ENCODE measurements at regions not wholly inside any gene's neighbourhood (a gene's known extent, or its start where the extent isn't known, plus 50 kb on each side); places are given as distances from the start of the nearest gene placed in this dataset.

- no peak overlapping the region for H3K4me2 ChIP-seq
- no peaks in the 10 kb centered on the region for H3F3A ChIP-seq (ENCODE audit: low read depth)
- H3K36me3 ChIP-seq: no peaks in the 10 kb centered on the region
- Mint-ChIP-seq H3K4me1 (no peaks in the 10 kb centered on the region), H3K4me3 (no peak overlapping the region), H3K9me3 (no peaks in the 10 kb centered on the region), H3K27ac (no peak overlapping the region), H3K27me3 (ENCODE audit: insufficient read depth, low read depth) (no peaks in the 10 kb centered on the region), H3K36me3 (no peaks in the 10 kb centered on the region)
- DNase-seq (ENCODE audit: low spot score): no peak
- TF ChIP-seq CTCF (IDR thresholded peaks at IDR 0.05): no peak
- no peak for TF ChIP-seq EZH2 (IDR thresholded peaks at IDR 0.05)
- TF ChIP-seq EZH2phosphoT487 (IDR thresholded peaks at IDR 0.05): no peak
- no peak overlapping the region for H3K9ac ChIP-seq
- no peaks in the 10 kb centered on the region for H3K9me3 ChIP-seq (ENCODE audit: low read depth)
- H3K79me2 ChIP-seq (ENCODE audit: low read depth): no peaks in the 10 kb centered on the region
- no peak overlapping the region for H3K27ac ChIP-seq
- H3K27me3 ChIP-seq: no peaks in the 10 kb centered on the region
- H3K4me3 ChIP-seq: no peak overlapping the region
- H4K20me1 ChIP-seq (ENCODE audit: low read depth): no peaks in the 10 kb centered on the region
- peaks cover 4% of the 10 kb centered on the region for H3K4me1 ChIP-seq
- H2AFZ ChIP-seq (replicated peaks): peak overlapping the region; percentile 38
Observed at GRCh38 chr18:41162191-41162590, 792.8 kb upstream of the PIK3C3 start.

GRCh38 chr18:41155910-41156851 lies 798.9 kb upstream of the PIK3C3 start:
- H3K9me3 ChIP-seq (ENCODE audit: low read depth): no peaks in the 10 kb centered on the region
- no peak overlapping the region for H3K4me3 Mint-ChIP-seq
- peak overlapping the region; percentile 5 for H3K4me2 ChIP-seq
- no peaks in the 10 kb centered on the region for H4K20me1 ChIP-seq (ENCODE audit: low read depth)
- no peaks in the 10 kb centered on the region for H3K27me3 Mint-ChIP-seq (ENCODE audit: insufficient read depth, low read depth)
- H3K79me2 ChIP-seq (ENCODE audit: low read depth): no peaks in the 10 kb centered on the region
- peaks cover 22% of the 10 kb centered on the region for H3K4me1 ChIP-seq
- H3K9me3 Mint-ChIP-seq: no peaks in the 10 kb centered on the region
- no peaks in the 10 kb centered on the region for H3K36me3 ChIP-seq
- no peak overlapping the region for H3K4me3 ChIP-seq
- no peaks in the 10 kb centered on the region for H3K27me3 ChIP-seq
- no peak for DNase-seq (ENCODE audit: low spot score)
- no peak overlapping the region for H3K27ac ChIP-seq
- H3F3A ChIP-seq (ENCODE audit: low read depth): peaks cover 18% of the 10 kb centered on the region
- no peak overlapping the region for H3K27ac Mint-ChIP-seq
- no peak for TF ChIP-seq EZH2 (IDR thresholded peaks at IDR 0.05)
- no peak for TF ChIP-seq CTCF (IDR thresholded peaks at IDR 0.05)
- no peak overlapping the region for H3K9ac ChIP-seq
- no peaks in the 10 kb centered on the region for H3K36me3 Mint-ChIP-seq
- H2AFZ ChIP-seq (replicated peaks): no peak overlapping the region
- peaks cover 2% of the 10 kb centered on the region for H3K4me1 Mint-ChIP-seq

GRCh38 chr18:41155025-41155424 lies 800.0 kb upstream of the PIK3C3 start:
- Mint-ChIP-seq H3K27ac (no peak overlapping the region), H3K4me3 (no peak overlapping the region), H3K27me3 (ENCODE audit: insufficient read depth, low read depth) (no peaks in the 10 kb centered on the region), H3K36me3 (no peaks in the 10 kb centered on the region), H3K9me3 (no peaks in the 10 kb centered on the region), H3K4me1 (peaks cover 2% of the 10 kb centered on the region)
- Histone ChIP-seq H3F3A (ENCODE audit: low read depth) (peaks cover 18% of the 10 kb centered on the region), H4K20me1 (ENCODE audit: low read depth) (no peaks in the 10 kb centered on the region), H2AFZ (replicated peaks) (no peak overlapping the region), H3K79me2 (ENCODE audit: low read depth) (no peaks in the 10 kb centered on the region), H3K27me3 (no peaks in the 10 kb centered on the region), H3K9ac (no peak overlapping the region), H3K4me3 (no peak overlapping the region), H3K4me2 (peak overlapping the region; percentile 5), H3K27ac (peak overlapping the region; percentile 50), H3K36me3 (no peaks in the 10 kb centered on the region), H3K9me3 (ENCODE audit: low read depth) (no peaks in the 10 kb centered on the region), H3K4me1 (peaks cover 25% of the 10 kb centered on the region)
- TF ChIP-seq EZH2phosphoT487 (IDR thresholded peaks at IDR 0.05) (peak; percentile 73), EZH2 (IDR thresholded peaks at IDR 0.05) (no peak)
- DNase-seq (ENCODE audit: low spot score): peak; percentile 55

- Histone ChIP-seq H3K4me2 (no peak overlapping the region), H3K9ac (no peak overlapping the region), H3F3A (ENCODE audit: low read depth) (peaks cover 18% of the 10 kb centered on the region), H3K79me2 (ENCODE audit: low read depth) (no peaks in the 10 kb centered on the region), H3K27me3 (no peaks in the 10 kb centered on the region), H4K20me1 (ENCODE audit: low read depth) (no peaks in the 10 kb centered on the region), H3K27ac (no peak overlapping the region), H3K9me3 (ENCODE audit: low read depth) (no peaks in the 10 kb centered on the region), H3K36me3 (no peaks in the 10 kb centered on the region), H3K4me3 (no peak overlapping the region), H2AFZ (replicated peaks) (no peak overlapping the region), H3K4me1 (peaks cover 25% of the 10 kb centered on the region)
- no peak for DNase-seq (ENCODE audit: low spot score)
- Mint-ChIP-seq H3K27ac (no peak overlapping the region), H3K4me3 (no peak overlapping the region), H3K27me3 (ENCODE audit: insufficient read depth, low read depth) (no peaks in the 10 kb centered on the region), H3K9me3 (no peaks in the 10 kb centered on the region), H3K4me1 (peaks cover 2% of the 10 kb centered on the region), H3K36me3 (no peaks in the 10 kb centered on the region)
- TF ChIP-seq CTCF (IDR thresholded peaks at IDR 0.05): no peak
- no peak for TF ChIP-seq EZH2 (IDR thresholded peaks at IDR 0.05)
- TF ChIP-seq EZH2phosphoT487 (IDR thresholded peaks at IDR 0.05): no peak
Observed at GRCh38 chr18:41153871-41154270, 801.2 kb upstream of the PIK3C3 start.
